ENCODE measurements at regions not wholly inside any gene's neighbourhood (a gene's known extent, or its start where the extent isn't known, plus 50 kb on each side); places are given as distances from the start of the nearest gene placed in this dataset.
A peak's percentile ranks its signal among the peaks of the same experiment; 100 is the strongest.

DNA sequence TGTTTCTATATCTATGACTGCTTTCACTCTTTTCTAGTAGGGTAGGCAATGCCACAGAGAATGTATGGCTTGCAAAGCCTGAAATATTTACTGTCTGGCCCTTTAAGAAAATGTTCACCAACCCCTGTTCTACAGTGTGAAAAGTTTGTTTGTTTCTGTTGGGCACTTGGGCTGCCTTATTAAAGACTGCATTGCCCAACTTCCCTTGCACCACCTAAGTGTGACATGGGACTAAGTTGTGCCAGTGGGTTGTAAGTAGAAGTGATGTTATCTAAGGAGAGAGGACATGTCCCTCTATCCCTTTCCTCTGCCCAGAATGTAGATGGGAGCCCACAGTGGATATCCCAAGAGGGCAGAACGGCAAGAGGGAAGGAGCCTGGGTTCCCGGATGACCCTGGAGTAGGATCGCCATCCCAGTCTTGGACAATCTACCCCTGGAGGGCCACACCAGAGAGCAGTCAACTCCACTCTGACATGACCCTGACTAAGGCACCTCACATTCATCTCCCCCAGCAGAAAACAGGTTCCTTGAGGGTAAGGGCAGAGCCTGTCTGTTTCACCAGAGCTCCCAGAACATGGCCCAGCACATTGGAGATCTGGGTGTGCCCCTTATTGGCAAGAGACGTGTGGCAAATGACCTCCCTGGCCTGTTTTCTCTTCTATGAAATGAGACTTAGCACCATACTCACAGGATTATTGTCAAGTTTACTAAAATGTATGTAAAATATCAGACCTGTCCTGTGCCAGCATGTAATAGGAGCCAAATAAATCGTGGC, 138.8 kb downstream of the SMAD6 start:
- DNase-seq (ENCODE audit: low spot score) = no peak
- Histone ChIP-seq H3K27ac (no peak overlapping the region), H3K4me1 (replicated peaks) (peaks cover 3% of the 10 kb centered on the region), H3K4me3 (no peak overlapping the region), H3K36me3 (no peaks in the 10 kb centered on the region), H3K9me3 (no peaks in the 10 kb centered on the region), H3K27me3 (replicated peaks; ENCODE audit: insufficient read depth) (no peaks in the 10 kb centered on the region)
- TF ChIP-seq POLR2AphosphoS5 (IDR thresholded peaks at IDR 0.05) = no peak
- intact Hi-C loops (cut with DNase I) = no loop called here
- WGBS = 75% methylated on average over 5 of the region's 5 CpGs

DNA sequence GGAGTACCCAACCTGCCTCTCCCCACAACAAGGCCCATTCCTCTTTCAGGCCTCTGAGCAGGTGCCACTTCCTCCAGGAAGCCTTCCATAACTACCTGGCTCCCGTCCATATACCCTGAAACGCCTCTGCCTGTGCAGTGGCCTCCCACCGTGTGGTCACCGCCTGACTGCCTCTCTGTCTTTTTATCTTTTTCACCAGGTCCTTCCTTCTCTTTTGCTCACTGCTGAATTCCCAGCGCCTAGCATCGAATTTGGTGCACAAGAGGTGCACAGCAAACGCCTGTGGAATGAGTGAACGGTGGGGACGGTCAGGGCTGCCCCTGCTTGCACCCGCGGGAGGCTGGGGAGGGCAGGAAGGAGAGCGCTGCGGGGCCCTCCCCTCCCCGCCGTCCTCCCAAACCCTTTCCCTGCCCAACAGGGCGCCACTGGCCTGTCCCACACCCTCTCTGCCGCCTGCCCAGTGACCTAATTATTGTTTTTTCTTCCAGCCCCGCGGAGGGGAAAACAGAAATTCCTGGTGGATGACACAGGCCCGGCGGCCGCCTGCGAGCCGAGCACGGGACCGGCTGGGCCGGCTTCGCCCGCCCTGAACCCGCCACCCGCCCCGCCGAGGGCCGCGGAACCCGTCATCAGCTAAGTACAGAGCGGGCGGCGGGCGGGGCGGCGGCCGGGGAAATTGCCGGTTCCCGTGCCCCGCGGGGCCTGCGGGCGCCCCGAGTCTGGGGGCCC, 140.1 kb downstream of the SMAD6 start:
- Histone ChIP-seq H3K27ac (peak overlapping the region; percentile 74 to 82), H3K36me3 (no peaks in the 10 kb centered on the region), H3K27me3 (replicated peaks; ENCODE audit: insufficient read depth) (no peaks in the 10 kb centered on the region), H3K4me1 (replicated peaks) (peaks cover 3% of the 10 kb centered on the region), H3K9me3 (no peaks in the 10 kb centered on the region), H3K4me3 (peak overlapping the region; percentile 35 to 48)
- intact Hi-C loops (cut with DNase I) = loop anchor here (2.0 kb wide), 1 partner anchor 141 kb away; no protein-coding TSS in a partner anchor
- peak; percentile 79 for DNase-seq (ENCODE audit: low spot score)
- TF ChIP-seq POLR2A (IDR thresholded peaks at IDR 0.05) (peak; percentile 13), POLR2AphosphoS5 (IDR thresholded peaks at IDR 0.05) (peak; percentile 36)
- TF ChIP-seq, protein P1, sequence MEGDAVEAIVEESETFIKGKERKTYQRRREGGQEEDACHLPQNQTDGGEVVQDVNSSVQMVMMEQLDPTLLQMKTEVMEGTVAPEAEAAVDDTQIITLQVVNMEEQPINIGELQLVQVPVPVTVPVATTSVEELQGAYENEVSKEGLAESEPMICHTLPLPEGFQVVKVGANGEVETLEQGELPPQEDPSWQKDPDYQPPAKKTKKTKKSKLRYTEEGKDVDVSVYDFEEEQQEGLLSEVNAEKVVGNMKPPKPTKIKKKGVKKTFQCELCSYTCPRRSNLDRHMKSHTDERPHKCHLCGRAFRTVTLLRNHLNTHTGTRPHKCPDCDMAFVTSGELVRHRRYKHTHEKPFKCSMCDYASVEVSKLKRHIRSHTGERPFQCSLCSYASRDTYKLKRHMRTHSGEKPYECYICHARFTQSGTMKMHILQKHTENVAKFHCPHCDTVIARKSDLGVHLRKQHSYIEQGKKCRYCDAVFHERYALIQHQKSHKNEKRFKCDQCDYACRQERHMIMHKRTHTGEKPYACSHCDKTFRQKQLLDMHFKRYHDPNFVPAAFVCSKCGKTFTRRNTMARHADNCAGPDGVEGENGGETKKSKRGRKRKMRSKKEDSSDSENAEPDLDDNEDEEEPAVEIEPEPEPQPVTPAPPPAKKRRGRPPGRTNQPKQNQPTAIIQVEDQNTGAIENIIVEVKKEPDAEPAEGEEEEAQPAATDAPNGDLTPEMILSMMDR (IDR thresholded peaks at IDR 0.05) = peak in 1 of 4 experiments; percentile 10
- 7% methylated on average over 50 of the region's 50 CpGs for WGBS

DNA sequence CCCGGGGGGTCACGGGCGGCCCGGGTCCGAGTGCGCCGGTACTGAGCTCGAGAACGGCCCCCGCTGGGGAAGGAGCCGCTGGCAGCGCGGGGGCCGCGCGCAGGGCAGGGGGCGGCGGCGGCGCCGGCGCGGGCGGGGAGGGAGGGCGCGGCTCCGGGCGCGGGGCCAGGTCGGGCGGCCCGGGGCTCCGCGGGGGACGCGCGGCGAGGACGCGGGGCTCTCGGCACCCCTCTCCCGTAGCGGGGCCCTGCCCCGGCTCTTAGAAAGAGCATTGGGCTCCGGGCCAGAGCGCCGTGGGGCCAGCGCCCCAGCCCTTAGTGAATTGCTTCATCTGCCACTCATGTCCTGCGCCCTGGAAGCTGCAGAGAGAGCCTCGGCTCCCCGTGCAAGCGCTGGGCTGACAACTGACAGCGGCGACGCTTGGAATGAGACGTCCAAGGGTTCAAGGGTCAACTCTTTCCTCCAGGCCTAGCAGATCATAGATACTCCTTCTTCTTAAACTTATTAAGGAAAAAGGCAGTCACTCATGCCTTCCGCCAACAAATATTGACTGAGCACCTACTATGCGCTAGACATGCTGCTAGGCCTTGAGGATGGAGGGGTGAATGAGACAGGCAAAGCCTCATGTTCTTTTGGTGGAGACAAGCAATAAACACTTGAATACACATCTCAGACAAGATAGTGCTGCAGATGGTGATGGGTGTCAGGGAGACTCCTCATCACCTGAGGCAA, 140.8 kb downstream of the SMAD6 start:
- peak overlapping the region; percentile 74 to 82 for H3K27ac ChIP-seq
- 4% methylated on average over 41 of the region's 58 CpGs for WGBS
- H3K27me3 ChIP-seq (replicated peaks; ENCODE audit: insufficient read depth) = no peaks in the 10 kb centered on the region
- intact Hi-C loops (cut with DNase I) = loop anchor here (2.0 kb wide), 1 partner anchor 142 kb away; no protein-coding TSS in a partner anchor
- H3K4me3 ChIP-seq = peak overlapping the region; percentile 35 to 48
- H3K4me1 ChIP-seq (replicated peaks) = peaks cover 3% of the 10 kb centered on the region
- TF ChIP-seq POLR2AphosphoS5 (IDR thresholded peaks at IDR 0.05) (no peak), POLR2A (IDR thresholded peaks at IDR 0.05) (no peak)
- TF ChIP-seq, protein P1 (IDR thresholded peaks at IDR 0.05) = no peak
- no peaks in the 10 kb centered on the region for H3K9me3 ChIP-seq
- no peaks in the 10 kb centered on the region for H3K36me3 ChIP-seq
- DNase-seq (ENCODE audit: low spot score) = peak; percentile 40

DNA sequence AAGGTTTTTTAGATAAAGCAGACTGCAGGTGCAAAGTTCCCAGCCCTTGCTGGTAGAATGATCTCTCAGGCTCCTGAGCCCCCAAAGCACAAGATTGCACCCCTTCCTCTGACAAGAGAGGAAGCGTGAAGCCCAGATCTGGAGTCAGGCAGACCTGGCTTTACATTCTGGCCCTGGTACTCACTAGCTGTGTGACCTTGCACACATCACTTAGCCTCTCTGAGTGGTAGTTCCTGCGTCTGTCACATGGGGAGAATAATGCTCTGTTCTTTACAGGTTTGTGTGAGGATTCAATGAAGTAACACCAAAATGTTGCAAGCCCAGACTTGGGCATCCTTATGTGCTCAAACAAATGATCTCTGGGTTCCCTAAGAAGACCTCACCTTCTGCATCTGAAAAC, 141.5 kb downstream of the SMAD6 start:
- peak overlapping the region in 1 of 2 donors; percentile 74 for H3K27ac ChIP-seq
- no peaks in the 10 kb centered on the region for H3K36me3 ChIP-seq
- no peak for DNase-seq (ENCODE audit: low spot score)
- H3K9me3 ChIP-seq = no peaks in the 10 kb centered on the region
- no peaks in the 10 kb centered on the region for H3K27me3 ChIP-seq (replicated peaks; ENCODE audit: insufficient read depth)
- no peak overlapping the region for H3K4me3 ChIP-seq
- TF ChIP-seq POLR2A (IDR thresholded peaks at IDR 0.05) (no peak), POLR2AphosphoS5 (IDR thresholded peaks at IDR 0.05) (no peak)
- TF ChIP-seq, protein P1 (IDR thresholded peaks at IDR 0.05) = no peak
- peaks cover 3% of the 10 kb centered on the region for H3K4me1 ChIP-seq (replicated peaks)
- 94% methylated on average over 2 of the region's 2 CpGs for WGBS
- intact Hi-C loops (cut with DNase I) = loop anchor here (2.0 kb wide), 1 partner anchor 143 kb away; no protein-coding TSS in a partner anchor

Data from prostate gland (tissue), 2 donors.